ENCODE measurements at regions not wholly inside any gene's neighbourhood (a gene's known extent, or its start where the extent isn't known, plus 50 kb on each side); places are given as distances from the start of the nearest gene placed in this dataset.
"Not testable (repeated sequence)": the region's sequence is repeated elsewhere in the genome, so short reads cannot be mapped to it uniquely, and the experiment has no call there.

DNA sequence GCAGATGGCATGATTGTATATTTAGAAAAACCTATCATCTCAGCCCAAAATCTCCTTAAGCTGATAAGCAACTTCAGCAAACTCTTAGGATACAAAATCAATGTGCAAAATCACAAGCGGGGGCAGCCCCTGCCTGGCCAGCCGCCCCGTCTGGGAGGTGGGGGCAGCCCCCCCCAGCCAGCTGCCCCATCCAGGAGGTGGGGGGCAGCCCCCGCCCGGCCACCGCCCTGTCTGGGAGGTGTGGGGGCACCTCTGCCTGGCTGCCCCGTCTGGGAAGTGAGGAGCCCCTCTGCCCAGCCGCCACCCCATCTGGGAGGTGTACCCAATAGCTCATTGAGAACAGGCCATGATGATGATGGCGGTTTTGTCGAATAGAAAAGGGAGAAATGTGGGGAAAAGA is 196.6 kb downstream of the RCHY1 start:
- not testable (repeated sequence) for H2BK12ac ChIP-seq (ENCODE audit: low read length); H4K8ac ChIP-seq (ENCODE audit: low read depth, low read length)

DNA sequence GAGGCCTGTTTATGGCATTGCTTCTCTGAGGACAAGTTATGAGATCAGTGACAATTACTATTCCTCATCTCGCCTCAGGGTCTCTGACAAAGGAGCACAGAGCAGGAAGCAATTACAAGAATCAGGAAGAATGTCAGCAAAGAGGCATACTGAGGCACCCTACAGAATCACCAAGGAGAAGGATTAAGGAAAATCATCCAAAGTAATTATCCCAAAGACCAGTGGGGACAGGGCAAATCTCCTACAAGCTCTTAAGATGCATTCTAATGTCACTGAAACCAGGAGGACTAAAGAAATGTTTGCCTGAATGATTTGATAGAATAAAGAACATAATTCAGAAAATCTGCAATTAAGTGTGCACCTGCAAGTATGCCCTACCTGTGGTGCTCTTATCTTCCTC is 206.2 kb downstream of the RCHY1 start:
- Histone ChIP-seq H4K91ac (ENCODE audit: low read depth, low read length) (no peak overlapping the region), H3K27ac (ENCODE audit: low read depth, low read length) (no peak overlapping the region), H3K23ac (ENCODE audit: low read length) (no peak overlapping the region), H3K18ac (ENCODE audit: low read length) (no peak overlapping the region), H3K27me3 (ENCODE audit: insufficient read depth, low read length) (no peaks in the 10 kb centered on the region), H3K79me2 (ENCODE audit: control insufficient read depth, insufficient read depth, low read length, poor library complexity) (no peaks in the 10 kb centered on the region), H2AFZ (ENCODE audit: insufficient read depth, low read length, poor library complexity) (no peak overlapping the region), H3K4me3 (ENCODE audit: low read depth, low read length) (no peak overlapping the region), H3K9me3 (ENCODE audit: insufficient read depth, low read depth, low read length) (peaks cover 2% of the 10 kb centered on the region), H2BK5ac (ENCODE audit: low read depth, low read length, poor library complexity) (no peak overlapping the region), H3K4me1 (ENCODE audit: control insufficient read depth in 1 of 2, insufficient read depth in 2 of 2, low read length in 2 of 2) (no peaks in the 10 kb centered on the region), H3K14ac (ENCODE audit: low read length) (no peak overlapping the region), H2BK120ac (ENCODE audit: insufficient read depth, low read length, poor library complexity) (no peak overlapping the region), H3K4me2 (ENCODE audit: low read length) (no peak overlapping the region), H3K4ac (ENCODE audit: low read depth, low read length) (no peak overlapping the region), H3K79me1 (ENCODE audit: low read length) (no peaks in the 10 kb centered on the region), H4K8ac (ENCODE audit: low read depth, low read length) (no peak overlapping the region), H3K36me3 (ENCODE audit: control insufficient read depth in 1 of 2, insufficient read depth in 2 of 2, low read length in 2 of 2) (no peaks in the 10 kb centered on the region), H4K12ac (ENCODE audit: low read depth, low read length) (no peak overlapping the region), H3K9ac (ENCODE audit: low read length) (no peak overlapping the region), H2BK12ac (ENCODE audit: low read length) (no peak overlapping the region), H2AK5ac (ENCODE audit: low read length) (no peak overlapping the region)
- no CpG with 5 or more reads among the region's 1 CpG for WGBS (ENCODE audit: extremely low coverage, insufficient coverage, insufficient read length)
- DNase-seq, result peak in 1 of 2 donors; percentile 7

More for the DNA sequence above, 196.6 kb downstream of the RCHY1 start:
- H4K91ac ChIP-seq (ENCODE audit: low read depth, low read length); H3K4ac ChIP-seq (ENCODE audit: low read depth, low read length); H2AK5ac ChIP-seq (ENCODE audit: low read length); H3K36me3 ChIP-seq (ENCODE audit: control insufficient read depth in 1 of 2, insufficient read depth in 2 of 2, low read length in 2 of 2); H4K12ac ChIP-seq (ENCODE audit: low read depth, low read length); H3K4me2 ChIP-seq (ENCODE audit: low read length); H3K27me3 ChIP-seq (ENCODE audit: insufficient read depth, low read length); H2AFZ ChIP-seq (ENCODE audit: insufficient read depth, low read length, poor library complexity); H3K9ac ChIP-seq (ENCODE audit: low read length); H3K23ac ChIP-seq (ENCODE audit: low read length); H3K27ac ChIP-seq (ENCODE audit: low read depth, low read length); H3K79me1 ChIP-seq (ENCODE audit: low read length); H2BK120ac ChIP-seq (ENCODE audit: insufficient read depth, low read length, poor library complexity); H3K79me2 ChIP-seq (ENCODE audit: control insufficient read depth, insufficient read depth, low read length, poor library complexity); H3K18ac ChIP-seq (ENCODE audit: low read length); DNase-seq; H3K14ac ChIP-seq (ENCODE audit: low read length); H3K9me3 ChIP-seq (ENCODE audit: insufficient read depth, low read depth, low read length); H3K4me3 ChIP-seq (ENCODE audit: low read depth, low read length); H3K4me1 ChIP-seq (ENCODE audit: control insufficient read depth in 1 of 2, insufficient read depth in 2 of 2, low read length in 2 of 2); H2BK5ac ChIP-seq (ENCODE audit: low read depth, low read length, poor library complexity): not testable (repeated sequence)
- no CpG with 5 or more reads among the region's 10 CpGs for WGBS (ENCODE audit: extremely low coverage, insufficient coverage, insufficient read length)

DNA sequence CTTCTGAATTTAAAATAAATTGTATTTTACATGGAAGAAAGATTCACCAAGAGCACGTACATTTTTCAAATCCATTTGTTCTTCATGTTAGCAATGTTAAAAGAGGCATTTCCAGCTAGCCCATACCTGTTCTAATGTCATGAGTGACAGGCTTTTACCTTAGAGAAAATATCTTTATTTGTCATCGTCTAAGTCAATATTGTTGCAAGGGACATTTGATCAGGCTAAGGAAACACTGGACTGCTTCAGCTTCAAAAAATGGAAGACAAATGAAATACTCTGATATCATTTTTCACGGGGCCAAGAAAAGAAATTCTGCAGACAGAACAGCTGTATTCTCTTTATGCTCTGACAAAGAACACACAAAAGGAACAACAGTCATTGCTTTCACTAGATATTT is 207.7 kb downstream of the RCHY1 start:
- DNase-seq, result no peak
- H3K23ac ChIP-seq (ENCODE audit: low read length), result no peak overlapping the region
- no peak overlapping the region for H4K8ac ChIP-seq (ENCODE audit: low read depth, low read length)
- no peak overlapping the region for H4K12ac ChIP-seq (ENCODE audit: low read depth, low read length)
- peaks cover 2% of the 10 kb centered on the region for H3K9me3 ChIP-seq (ENCODE audit: insufficient read depth, low read depth, low read length)
- no peak overlapping the region for H2BK12ac ChIP-seq (ENCODE audit: low read length)
- H3K79me1 ChIP-seq (ENCODE audit: low read length), result no peaks in the 10 kb centered on the region
- no peak overlapping the region for H2BK120ac ChIP-seq (ENCODE audit: insufficient read depth, low read length, poor library complexity)
- H3K27me3 ChIP-seq (ENCODE audit: insufficient read depth, low read length), result no peaks in the 10 kb centered on the region
- H2BK5ac ChIP-seq (ENCODE audit: low read depth, low read length, poor library complexity), result no peak overlapping the region
- no peak overlapping the region for H3K18ac ChIP-seq (ENCODE audit: low read length)
- WGBS (ENCODE audit: extremely low coverage, insufficient coverage, insufficient read length), result no CpG with 5 or more reads among the region's 3 CpGs
- H3K4ac ChIP-seq (ENCODE audit: low read depth, low read length), result no peak overlapping the region
- H2AK5ac ChIP-seq (ENCODE audit: low read length), result no peak overlapping the region
- H4K91ac ChIP-seq (ENCODE audit: low read depth, low read length), result no peak overlapping the region
- no peak overlapping the region for H3K4me3 ChIP-seq (ENCODE audit: low read depth, low read length)
- no peaks in the 10 kb centered on the region for H3K4me1 ChIP-seq (ENCODE audit: control insufficient read depth in 1 of 2, insufficient read depth in 2 of 2, low read length in 2 of 2)
- H3K36me3 ChIP-seq (ENCODE audit: control insufficient read depth in 1 of 2, insufficient read depth in 2 of 2, low read length in 2 of 2), result no peaks in the 10 kb centered on the region
- H2AFZ ChIP-seq (ENCODE audit: insufficient read depth, low read length, poor library complexity), result no peak overlapping the region
- no peak overlapping the region for H3K14ac ChIP-seq (ENCODE audit: low read length)
- H3K4me2 ChIP-seq (ENCODE audit: low read length), result no peak overlapping the region
- H3K79me2 ChIP-seq (ENCODE audit: control insufficient read depth, insufficient read depth, low read length, poor library complexity), result no peaks in the 10 kb centered on the region
- H3K27ac ChIP-seq (ENCODE audit: low read depth, low read length), result no peak overlapping the region
- no peak overlapping the region for H3K9ac ChIP-seq (ENCODE audit: low read length)

DNA sequence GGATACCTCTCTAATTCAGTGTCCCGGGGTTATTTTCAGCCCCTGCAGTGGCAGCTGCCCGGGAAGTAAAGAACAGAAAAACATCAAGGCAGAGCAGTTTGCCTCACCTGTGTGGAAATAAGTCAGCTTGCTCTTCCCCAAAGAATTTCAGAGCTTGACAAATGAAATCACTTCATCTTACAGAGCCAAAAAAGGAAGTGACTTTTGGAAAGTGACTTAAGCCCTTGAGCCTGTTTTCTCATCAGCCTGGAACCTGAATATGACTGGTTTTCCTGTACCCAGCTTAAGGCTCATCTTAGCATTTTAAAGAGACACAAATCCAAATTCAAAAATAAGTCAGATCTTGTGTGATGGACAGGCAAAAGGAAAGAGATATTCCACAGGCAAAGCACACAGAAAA is 211.6 kb downstream of the RCHY1 start:
- H3K4ac ChIP-seq (ENCODE audit: low read depth, low read length), result no peak overlapping the region
- no peak overlapping the region for H4K8ac ChIP-seq (ENCODE audit: low read depth, low read length)
- no peak overlapping the region for H2BK5ac ChIP-seq (ENCODE audit: low read depth, low read length, poor library complexity)
- no peak overlapping the region for H2BK12ac ChIP-seq (ENCODE audit: low read length)
- H3K4me1 ChIP-seq (ENCODE audit: control insufficient read depth in 1 of 2, insufficient read depth in 2 of 2, low read length in 2 of 2), result no peaks in the 10 kb centered on the region
- H3K18ac ChIP-seq (ENCODE audit: low read length), result no peak overlapping the region
- H4K91ac ChIP-seq (ENCODE audit: low read depth, low read length), result no peak overlapping the region
- no peak overlapping the region for H2AK5ac ChIP-seq (ENCODE audit: low read length)
- H3K36me3 ChIP-seq (ENCODE audit: control insufficient read depth in 1 of 2, insufficient read depth in 2 of 2, low read length in 2 of 2), result no peaks in the 10 kb centered on the region
- H3K79me1 ChIP-seq (ENCODE audit: low read length), result no peaks in the 10 kb centered on the region
- H3K14ac ChIP-seq (ENCODE audit: low read length), result no peak overlapping the region
- no peak for DNase-seq
- H2AFZ ChIP-seq (ENCODE audit: insufficient read depth, low read length, poor library complexity), result no peak overlapping the region
- no peak overlapping the region for H3K4me3 ChIP-seq (ENCODE audit: low read depth, low read length)
- H3K27ac ChIP-seq (ENCODE audit: low read depth, low read length), result no peak overlapping the region
- H3K23ac ChIP-seq (ENCODE audit: low read length), result no peak overlapping the region
- H4K12ac ChIP-seq (ENCODE audit: low read depth, low read length), result no peak overlapping the region
- no peaks in the 10 kb centered on the region for H3K79me2 ChIP-seq (ENCODE audit: control insufficient read depth, insufficient read depth, low read length, poor library complexity)
- H2BK120ac ChIP-seq (ENCODE audit: insufficient read depth, low read length, poor library complexity), result no peak overlapping the region
- WGBS (ENCODE audit: extremely low coverage, insufficient coverage, insufficient read length), result no CpG with 5 or more reads among the region's 2 CpGs
- H3K9ac ChIP-seq (ENCODE audit: low read length), result no peak overlapping the region
- H3K9me3 ChIP-seq (ENCODE audit: insufficient read depth, low read depth, low read length), result peaks cover 5% of the 10 kb centered on the region
- no peak overlapping the region for H3K4me2 ChIP-seq (ENCODE audit: low read length)
- no peaks in the 10 kb centered on the region for H3K27me3 ChIP-seq (ENCODE audit: insufficient read depth, low read length)

All from trophoblast cell (in vitro differentiated cells and primary cell).